Fibroblast of mammary gland (primary cell): ENCODE measurements at regions not wholly inside any gene's neighbourhood (a gene's known extent, or its start where the extent isn't known, plus 50 kb on each side); places are given as distances from the start of the nearest gene placed in this dataset.

Source experiments
- DNase-seq: peaks from one replicate; pipeline ENCODE4 v3.0.0-alpha.2; 2010; ENCODE audit warnings: low read depth
- H3K4me3 ChIP-seq: 2 replicates; pipeline ENCODE4 v1.5.1; 2011; ENCODE audit warnings: low read depth, mild to moderate bottlenecking, low read length, moderate library complexity; ENCODE audit not compliant: control insufficient read depth
- TF ChIP-seq, protein P1 (sequence below): conservative IDR thresholded peaks from 2 replicates; pipeline ENCODE4 v1.5.1; 2011; ENCODE audit warnings: low read depth, low read length, inconsistent platforms; ENCODE audit not compliant: control insufficient read depth, insufficient read depth

DNA sequence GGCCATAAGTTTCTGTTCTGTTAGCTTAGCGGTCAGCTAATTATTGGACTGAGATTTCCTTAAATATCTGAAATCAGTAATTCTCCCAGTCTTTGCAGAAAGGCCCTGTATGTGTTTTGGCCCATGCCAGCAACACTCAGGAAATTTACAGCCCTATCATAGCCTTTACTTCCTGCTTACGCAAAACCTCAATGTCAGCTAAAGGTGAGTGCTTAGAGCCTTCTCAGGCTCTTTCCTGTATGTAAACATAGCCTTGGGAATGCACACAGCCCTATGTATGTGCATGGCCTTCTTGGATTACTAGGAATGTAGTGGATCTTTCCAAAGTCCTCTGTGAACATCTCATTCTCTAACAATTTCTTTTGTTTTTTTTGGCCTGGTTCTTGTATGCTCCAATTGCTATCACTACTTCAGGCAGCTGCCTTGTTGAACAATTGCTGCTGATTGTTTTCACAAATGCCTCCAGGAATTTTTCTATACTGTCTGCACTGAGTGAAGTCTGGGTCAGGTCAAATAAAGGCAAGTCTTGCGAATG lies 200.0 kb downstream of the PPP1R2C start:
- H3K4me3 ChIP-seq: no peak overlapping the region
- TF ChIP-seq, protein P1, sequence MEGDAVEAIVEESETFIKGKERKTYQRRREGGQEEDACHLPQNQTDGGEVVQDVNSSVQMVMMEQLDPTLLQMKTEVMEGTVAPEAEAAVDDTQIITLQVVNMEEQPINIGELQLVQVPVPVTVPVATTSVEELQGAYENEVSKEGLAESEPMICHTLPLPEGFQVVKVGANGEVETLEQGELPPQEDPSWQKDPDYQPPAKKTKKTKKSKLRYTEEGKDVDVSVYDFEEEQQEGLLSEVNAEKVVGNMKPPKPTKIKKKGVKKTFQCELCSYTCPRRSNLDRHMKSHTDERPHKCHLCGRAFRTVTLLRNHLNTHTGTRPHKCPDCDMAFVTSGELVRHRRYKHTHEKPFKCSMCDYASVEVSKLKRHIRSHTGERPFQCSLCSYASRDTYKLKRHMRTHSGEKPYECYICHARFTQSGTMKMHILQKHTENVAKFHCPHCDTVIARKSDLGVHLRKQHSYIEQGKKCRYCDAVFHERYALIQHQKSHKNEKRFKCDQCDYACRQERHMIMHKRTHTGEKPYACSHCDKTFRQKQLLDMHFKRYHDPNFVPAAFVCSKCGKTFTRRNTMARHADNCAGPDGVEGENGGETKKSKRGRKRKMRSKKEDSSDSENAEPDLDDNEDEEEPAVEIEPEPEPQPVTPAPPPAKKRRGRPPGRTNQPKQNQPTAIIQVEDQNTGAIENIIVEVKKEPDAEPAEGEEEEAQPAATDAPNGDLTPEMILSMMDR: no peak
- no peak for DNase-seq

DNA sequence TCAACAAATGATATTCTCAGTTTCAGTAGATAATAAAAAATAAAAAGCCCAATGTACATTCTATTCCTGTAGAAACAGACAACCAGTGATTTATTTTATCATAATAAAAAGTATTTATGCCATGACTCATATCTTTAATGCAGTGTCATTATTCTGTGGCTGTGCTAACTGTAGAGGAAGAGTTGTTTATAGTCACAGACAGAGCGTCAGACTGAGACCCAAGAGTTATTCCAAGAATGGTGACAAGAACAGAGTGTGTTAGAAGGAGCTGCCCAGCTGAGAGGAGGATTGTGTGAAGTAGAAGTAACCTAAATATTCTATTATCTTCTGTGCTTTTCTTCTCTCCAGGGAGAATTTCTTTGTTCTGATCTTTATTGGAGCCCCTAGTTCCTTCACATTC lies 210.7 kb downstream of the PPP1R2C start:
- TF ChIP-seq, protein P1: no peak
- no peak for DNase-seq
- H3K4me3 ChIP-seq: no peak overlapping the region

- DNase-seq: no peak
- no peak overlapping the region for H3K4me3 ChIP-seq
- TF ChIP-seq, protein P1: no peak
Measured at GRCh38 chrX:42565739-42566138, 212.2 kb downstream of the PPP1R2C start.

DNA sequence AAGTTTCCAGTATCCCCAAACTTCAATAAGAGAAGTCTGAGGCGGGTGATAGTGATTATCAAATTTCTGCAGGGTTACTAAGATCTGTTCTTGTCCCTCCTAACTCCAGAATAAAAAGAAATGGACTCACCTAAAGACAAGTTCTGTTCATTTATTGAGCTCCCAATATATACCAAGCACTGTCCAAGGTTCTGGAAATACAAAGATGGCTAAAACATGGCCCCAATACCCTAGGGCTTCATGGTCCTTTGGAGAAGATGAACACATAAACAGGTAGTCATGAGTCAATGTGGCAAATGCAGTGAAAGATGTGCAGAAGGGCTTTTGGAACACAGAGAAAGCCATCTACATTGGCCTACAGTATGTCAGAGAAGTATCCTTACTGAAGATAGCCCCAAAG lies 231.2 kb downstream of the PPP1R2C start:
- TF ChIP-seq, protein P1: no peak
- no peak for DNase-seq

GRCh38 chrX:42544883-42545282 lies 233.1 kb downstream of the PPP1R2C start:
- DNase-seq: no peak
- TF ChIP-seq, protein P1: no peak
- H3K4me3 ChIP-seq: no peak overlapping the region

More for the DNA sequence above, 231.2 kb downstream of the PPP1R2C start:
- H3K4me3 ChIP-seq: no peak overlapping the region

GRCh38 chrX:42541554-42541953 lies 236.4 kb downstream of the PPP1R2C start:
- no peak for DNase-seq
- TF ChIP-seq, protein P1: no peak
- no peak overlapping the region for H3K4me3 ChIP-seq

- H3K4me3 ChIP-seq: no peak overlapping the region
- TF ChIP-seq, protein P1: no peak
- no peak for DNase-seq
Measured at GRCh38 chrX:42540146-42540545, 237.8 kb downstream of the PPP1R2C start.
